CD4-positive, alpha-beta T cell treated with Interleukin-2 at 100 ng/mL for 4 hours (primary cell): ENCODE measurements at regions not wholly inside any gene's neighbourhood (a gene's known extent, or its start where the extent isn't known, plus 50 kb on each side); places are given as distances from the start of the nearest gene placed in this dataset.

Source experiments
- DNase-seq: peaks from one replicate; pipeline ENCODE4 v3.0.0-alpha.2; 2020; ENCODE audit warnings: low spot score

DNA sequence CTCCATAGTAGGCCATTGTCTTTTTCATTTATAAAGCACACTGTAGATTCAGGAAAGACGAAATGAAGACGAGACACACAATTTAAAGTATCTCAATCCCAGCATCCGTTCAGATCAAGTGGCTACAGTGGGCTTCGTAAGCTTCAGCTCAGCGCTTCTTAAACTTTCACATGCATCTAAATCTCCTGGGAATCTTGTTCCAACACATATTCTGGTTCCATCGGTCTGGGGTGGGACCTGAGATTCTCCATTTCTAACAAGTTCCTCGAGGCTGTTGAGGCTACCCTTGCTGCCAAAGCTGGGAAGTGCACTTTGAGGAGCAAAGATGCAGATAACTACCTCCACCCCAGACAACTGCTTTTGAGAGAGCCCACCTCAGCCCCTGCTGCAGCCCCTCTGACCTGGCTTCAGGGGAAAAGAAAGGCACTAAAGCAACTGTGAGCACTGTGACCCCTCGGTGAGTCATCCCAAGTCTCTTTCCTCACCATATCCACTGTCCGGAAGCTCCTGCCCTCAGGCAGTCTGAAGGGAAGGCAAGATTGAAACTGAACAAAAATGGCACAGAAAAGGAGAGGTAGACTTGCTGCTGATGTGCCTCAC, 201.1 kb upstream of the FBXO11 start:
- DNase-seq, result no peak

GRCh38 chr2:48108455-48108854, 202.2 kb upstream of the FBXO11 start:
- DNase-seq, result no peak

DNA sequence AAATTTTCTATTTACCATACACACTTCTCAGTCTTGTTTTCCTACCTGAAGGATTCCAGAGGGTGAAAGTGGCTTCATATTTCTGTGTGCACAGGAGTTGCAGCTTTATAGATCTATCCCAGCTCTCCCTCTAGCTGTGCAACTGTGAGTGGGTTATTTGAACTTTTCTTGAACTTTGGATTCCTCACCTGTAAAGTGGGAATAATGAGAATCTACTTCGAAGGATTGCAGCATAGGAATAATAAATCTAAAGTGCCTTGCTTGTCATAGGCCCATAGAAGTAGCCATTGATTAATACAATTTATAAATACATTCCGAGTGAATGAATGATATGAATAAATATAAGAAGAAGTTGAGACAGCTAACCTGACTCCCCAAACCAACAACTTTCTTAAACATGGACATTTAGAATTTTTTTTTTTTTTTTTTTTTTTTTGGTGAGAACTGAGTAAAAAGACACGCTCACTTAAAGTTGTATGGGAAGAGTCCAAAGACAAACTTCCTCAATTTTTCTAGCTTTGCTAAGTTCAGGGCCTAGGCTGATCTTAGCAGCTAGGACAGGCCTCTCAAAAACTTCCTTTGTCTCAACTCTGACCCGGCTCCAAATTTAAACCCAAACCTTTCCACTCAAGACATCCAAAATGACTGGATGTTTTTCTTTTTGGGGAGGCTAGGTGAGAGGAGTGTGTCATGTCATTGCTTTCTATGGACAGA, 203.3 kb upstream of the FBXO11 start:
- no peak for DNase-seq

- DNase-seq, result no peak
Measured at GRCh38 chr2:48110492-48110891, 204.0 kb upstream of the FOXN2 start.

DNA sequence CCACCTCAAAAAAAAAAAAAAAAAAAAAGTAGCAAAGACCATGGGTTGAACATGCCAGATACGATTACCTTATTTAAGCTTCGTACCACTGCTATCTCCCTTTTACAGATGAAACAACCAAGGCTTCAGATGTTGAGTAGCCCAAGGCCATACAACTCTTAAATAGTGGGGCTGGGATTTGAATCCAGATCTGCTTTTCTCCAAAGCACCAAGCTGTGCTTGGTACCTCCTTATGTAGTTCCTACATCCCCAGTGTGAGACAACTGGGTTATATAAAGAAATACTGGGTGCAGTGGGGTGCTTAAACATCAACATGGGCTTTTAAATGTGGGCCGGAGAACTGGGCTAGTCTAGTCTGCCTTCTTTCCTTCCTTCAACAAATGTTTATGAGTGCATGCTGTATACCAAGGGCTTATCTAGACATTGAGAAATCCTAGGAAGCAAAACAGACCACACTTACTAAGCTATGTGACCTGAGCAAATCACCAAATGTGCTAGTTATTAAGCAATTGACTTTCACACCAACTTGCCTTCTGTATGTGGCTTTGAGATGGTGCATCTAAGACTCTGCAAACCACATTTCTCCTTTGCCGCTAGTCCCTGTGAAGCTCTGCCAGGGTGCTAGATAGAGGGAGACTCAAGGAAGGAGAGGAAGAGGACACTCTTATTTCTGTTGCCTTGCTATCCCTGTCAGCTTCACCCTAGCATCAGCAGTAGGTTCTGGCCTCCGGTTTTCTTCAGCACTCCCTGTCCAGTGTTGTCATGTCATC, 201.4 kb upstream of the FOXN2 start:
- DNase-seq, result no peak

GRCh38 chr2:48113767-48114166, 200.7 kb upstream of the FOXN2 start:
- DNase-seq, result no peak

GRCh38 chr2:48114256-48114655, 200.2 kb upstream of the FOXN2 start:
- peak; percentile 58 for DNase-seq

GRCh38 chr2:48116497-48116896, 198.0 kb upstream of the FOXN2 start:
- DNase-seq, result no peak

DNA sequence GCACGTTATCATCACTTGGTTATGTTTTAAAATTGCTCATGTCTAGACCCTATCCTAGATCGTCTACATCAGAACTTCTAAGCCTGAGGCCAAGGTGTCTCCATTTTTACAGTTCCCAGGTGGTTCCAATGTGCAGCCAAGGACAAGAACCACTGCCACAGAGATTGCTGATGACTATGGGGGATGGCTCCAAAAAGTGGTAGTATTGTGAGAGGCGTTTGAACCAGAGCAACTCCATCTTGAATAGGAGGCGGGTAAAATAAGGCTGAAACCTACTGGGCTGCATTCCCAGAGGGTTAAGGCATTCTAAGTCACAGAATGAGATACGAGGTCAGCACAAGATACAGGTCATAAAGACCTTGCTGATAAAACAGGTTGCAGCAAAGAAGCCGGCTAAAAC, 195.6 kb upstream of the FOXN2 start:
- no peak for DNase-seq

GRCh38 chr2:48120112-48120511, 194.4 kb upstream of the FOXN2 start:
- DNase-seq, result no peak

GRCh38 chr2:48120759-48121242, 193.7 kb upstream of the FOXN2 start:
- no peak for DNase-seq

- DNase-seq, result no peak
Measured at GRCh38 chr2:48122166-48122565, 192.3 kb upstream of the FOXN2 start.

GRCh38 chr2:48124592-48124991, 189.9 kb upstream of the FOXN2 start:
- DNase-seq, result no peak

DNA sequence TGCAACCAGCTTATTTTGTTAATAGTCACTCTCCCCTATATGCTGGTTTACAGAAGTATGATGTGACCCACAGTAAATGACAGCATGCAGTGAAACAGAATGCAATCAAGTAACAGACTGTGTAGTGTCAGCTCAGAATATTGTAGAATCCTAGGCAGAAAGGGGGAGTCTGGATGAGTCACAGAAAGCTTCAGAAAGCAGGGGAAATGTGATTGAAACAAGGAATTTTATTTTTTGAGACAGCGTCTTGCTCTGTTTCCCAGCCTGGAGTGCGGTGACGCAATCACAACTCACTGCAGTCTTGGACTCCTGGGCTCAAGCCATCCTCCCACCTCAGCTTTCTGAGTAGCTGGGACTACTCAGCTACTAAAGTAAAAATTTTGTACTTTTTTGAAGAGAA, 188.3 kb upstream of the FOXN2 start:
- no peak for DNase-seq

- no peak for DNase-seq
Measured at GRCh38 chr2:48127612-48128191, 186.8 kb upstream of the FOXN2 start.

DNA sequence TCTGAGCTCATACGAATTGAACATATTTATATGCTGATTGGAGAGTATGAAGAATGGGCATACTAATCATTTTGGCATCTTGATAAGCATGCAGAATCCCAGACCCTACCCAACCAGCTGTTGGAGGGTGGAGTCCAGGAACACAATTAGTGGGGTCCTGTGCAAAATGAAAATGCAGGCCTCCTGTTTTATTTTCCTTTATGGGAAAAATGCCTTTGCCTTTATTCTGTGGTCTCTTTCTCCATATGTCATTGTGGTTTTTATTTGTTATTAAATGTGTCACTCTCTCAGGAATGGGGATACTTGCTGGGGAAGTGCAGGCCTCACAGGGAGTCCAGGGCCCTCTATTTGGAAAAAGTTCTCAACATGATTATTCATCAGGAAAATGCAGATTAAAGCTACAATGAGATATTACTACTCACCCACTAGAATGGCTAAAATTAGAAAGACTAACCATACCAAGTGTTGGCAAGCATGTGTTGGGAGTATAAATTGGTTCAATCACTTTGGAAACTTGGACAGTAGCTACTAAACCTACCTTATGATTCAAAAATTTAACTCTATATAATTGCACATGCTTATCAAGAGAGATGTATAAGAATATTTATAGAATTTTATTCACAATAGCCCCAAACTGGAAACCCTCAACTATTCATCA, 185.1 kb upstream of the FOXN2 start:
- DNase-seq, result no peak

DNA sequence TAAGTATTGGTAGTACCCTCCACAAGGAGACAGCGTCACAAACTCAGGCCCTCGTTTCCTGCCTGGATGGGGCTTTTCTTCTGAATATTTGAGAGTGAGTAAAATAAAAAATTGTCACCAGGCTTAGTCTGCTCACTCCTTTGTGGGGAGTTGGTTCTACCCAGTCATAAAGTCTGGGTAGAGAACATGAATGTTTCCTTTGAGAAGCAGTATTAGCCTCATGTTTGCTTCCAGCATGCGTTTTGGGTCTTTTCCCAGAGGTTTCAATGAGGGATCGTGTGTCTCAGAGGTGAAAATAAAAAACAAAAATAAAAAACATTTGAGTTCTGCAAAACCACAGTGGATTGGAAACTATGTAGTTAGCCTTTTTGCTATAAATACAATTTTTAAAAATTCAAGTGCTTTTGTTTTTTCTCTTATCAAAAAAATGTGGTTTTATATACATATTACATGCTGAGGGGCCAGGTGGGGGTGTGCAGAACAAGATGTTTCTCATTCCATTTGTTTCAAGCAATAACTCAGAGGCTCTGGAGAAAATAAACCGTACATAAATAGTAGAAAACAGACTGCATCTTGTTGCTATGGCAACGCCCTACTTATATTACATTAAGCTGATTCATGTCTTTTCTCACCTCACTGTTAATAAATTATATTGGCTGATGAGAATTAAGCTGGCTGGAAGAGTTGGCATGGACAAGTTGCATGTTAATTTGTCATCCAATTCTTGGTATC, 182.8 kb upstream of the FOXN2 start:
- DNase-seq, result peak; percentile 51

DNA sequence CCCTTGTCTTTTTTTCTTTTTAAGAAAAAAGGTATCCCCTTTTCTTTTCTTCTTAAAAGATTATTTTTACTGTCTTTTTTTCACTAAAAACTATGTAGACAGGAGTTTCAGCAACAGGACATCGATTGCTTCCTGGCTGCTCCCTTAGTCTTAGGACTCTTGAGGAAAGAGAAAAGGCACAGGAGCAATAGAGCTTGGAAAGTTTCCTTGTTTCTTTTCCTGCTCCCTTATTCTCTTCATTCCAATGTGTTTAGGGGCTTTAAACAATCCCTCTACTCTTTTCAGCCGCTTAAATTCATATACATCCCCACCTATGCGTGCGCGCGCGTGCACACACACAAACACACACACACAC, 182.2 kb upstream of the FOXN2 start:
- no peak for DNase-seq

DNA sequence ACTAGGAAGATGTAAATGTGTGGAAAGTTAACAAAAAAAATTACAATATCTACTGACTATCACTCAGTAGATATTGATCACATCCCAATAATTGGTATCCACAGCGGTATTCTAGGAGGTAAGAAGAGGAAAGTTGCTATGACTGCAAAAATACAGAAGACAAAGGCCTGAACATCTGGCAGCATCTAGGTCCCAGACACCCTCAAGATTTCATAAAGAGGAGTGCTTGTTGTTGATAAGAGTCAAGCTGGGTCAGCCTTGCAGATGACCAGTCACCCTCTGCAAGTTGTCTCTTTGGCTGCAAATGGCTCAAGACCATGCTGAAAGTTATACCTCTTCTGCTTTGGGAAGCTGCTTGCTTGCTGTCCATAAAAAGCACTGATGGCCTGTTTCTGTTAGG, 179.8 kb upstream of the FOXN2 start:
- DNase-seq, result no peak

- no peak for DNase-seq
Measured at GRCh38 chr2:48135797-48136196, 178.7 kb upstream of the FOXN2 start.

DNA sequence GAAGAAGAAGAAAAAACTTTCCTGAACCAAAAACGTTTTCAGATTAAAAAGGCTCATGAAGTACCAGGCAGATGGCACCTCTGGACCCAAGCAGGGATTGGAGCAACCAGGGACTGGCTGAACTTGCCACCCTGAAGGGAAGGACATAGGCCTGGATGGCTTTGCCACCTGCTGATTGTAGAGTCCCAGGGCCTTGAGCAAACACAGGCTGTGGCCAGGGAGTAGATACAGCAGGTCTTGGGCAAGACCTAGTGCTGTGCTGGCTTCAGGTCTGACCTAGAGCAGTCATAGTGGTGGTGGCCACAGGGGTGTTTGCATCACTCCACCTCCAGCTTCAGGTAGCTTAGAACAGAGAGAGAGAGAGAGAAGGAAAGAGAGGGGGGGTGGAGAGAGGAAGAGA, 176.7 kb upstream of the FOXN2 start:
- no peak for DNase-seq

GRCh38 chr2:48138898-48139297, 175.6 kb upstream of the FOXN2 start:
- DNase-seq, result no peak
